ENCODE measurements at regions not wholly inside any gene's neighbourhood (a gene's known extent, or its start where the extent isn't known, plus 50 kb on each side); places are given as distances from the start of the nearest gene placed in this dataset.
A peak's percentile ranks its signal among the peaks of the same experiment; 100 is the strongest.

- H3K27ac Mint-ChIP-seq (ENCODE audit: unreplicated experiment) = no peak overlapping the region
Measured at GRCh38 chr4:71229477-71230270, 109.1 kb upstream of the SLC4A4 start.

GRCh38 chr4:71230271-71231128, 108.3 kb upstream of the SLC4A4 start:
- no peak for DNase-seq (ENCODE audit: low spot score)
- H3K4me1 Mint-ChIP-seq (ENCODE audit: unreplicated experiment) = peaks cover 14% of the 10 kb centered on the region
- no peak overlapping the region for H3K27ac Mint-ChIP-seq (ENCODE audit: unreplicated experiment)
- no peak overlapping the region for H3K4me3 Mint-ChIP-seq (ENCODE audit: unreplicated experiment)
- H3K36me3 Mint-ChIP-seq (ENCODE audit: low read depth, unreplicated experiment) = no peaks in the 10 kb centered on the region
- H3K27me3 Mint-ChIP-seq (ENCODE audit: unreplicated experiment) = peaks cover 2% of the 10 kb centered on the region
- TF ChIP-seq, protein P1, sequence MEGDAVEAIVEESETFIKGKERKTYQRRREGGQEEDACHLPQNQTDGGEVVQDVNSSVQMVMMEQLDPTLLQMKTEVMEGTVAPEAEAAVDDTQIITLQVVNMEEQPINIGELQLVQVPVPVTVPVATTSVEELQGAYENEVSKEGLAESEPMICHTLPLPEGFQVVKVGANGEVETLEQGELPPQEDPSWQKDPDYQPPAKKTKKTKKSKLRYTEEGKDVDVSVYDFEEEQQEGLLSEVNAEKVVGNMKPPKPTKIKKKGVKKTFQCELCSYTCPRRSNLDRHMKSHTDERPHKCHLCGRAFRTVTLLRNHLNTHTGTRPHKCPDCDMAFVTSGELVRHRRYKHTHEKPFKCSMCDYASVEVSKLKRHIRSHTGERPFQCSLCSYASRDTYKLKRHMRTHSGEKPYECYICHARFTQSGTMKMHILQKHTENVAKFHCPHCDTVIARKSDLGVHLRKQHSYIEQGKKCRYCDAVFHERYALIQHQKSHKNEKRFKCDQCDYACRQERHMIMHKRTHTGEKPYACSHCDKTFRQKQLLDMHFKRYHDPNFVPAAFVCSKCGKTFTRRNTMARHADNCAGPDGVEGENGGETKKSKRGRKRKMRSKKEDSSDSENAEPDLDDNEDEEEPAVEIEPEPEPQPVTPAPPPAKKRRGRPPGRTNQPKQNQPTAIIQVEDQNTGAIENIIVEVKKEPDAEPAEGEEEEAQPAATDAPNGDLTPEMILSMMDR (IDR thresholded peaks at IDR 0.05; ENCODE audit: unreplicated experiment) = no peak
- no peaks in the 10 kb centered on the region for H3K9me3 Mint-ChIP-seq (ENCODE audit: unreplicated experiment)

More at GRCh38 chr4:71229477-71230270, 109.1 kb upstream of the SLC4A4 start:
- H3K9me3 Mint-ChIP-seq (ENCODE audit: unreplicated experiment) = no peaks in the 10 kb centered on the region
- peaks cover 7% of the 10 kb centered on the region for H3K4me1 Mint-ChIP-seq (ENCODE audit: unreplicated experiment)
- peaks cover 2% of the 10 kb centered on the region for H3K27me3 Mint-ChIP-seq (ENCODE audit: unreplicated experiment)
- no peaks in the 10 kb centered on the region for H3K36me3 Mint-ChIP-seq (ENCODE audit: low read depth, unreplicated experiment)
- H3K4me3 Mint-ChIP-seq (ENCODE audit: unreplicated experiment) = no peak overlapping the region
- TF ChIP-seq, protein P1 (IDR thresholded peaks at IDR 0.05; ENCODE audit: unreplicated experiment) = peak; percentile 53
- peak; percentile 16 for DNase-seq (ENCODE audit: low spot score)

DNA sequence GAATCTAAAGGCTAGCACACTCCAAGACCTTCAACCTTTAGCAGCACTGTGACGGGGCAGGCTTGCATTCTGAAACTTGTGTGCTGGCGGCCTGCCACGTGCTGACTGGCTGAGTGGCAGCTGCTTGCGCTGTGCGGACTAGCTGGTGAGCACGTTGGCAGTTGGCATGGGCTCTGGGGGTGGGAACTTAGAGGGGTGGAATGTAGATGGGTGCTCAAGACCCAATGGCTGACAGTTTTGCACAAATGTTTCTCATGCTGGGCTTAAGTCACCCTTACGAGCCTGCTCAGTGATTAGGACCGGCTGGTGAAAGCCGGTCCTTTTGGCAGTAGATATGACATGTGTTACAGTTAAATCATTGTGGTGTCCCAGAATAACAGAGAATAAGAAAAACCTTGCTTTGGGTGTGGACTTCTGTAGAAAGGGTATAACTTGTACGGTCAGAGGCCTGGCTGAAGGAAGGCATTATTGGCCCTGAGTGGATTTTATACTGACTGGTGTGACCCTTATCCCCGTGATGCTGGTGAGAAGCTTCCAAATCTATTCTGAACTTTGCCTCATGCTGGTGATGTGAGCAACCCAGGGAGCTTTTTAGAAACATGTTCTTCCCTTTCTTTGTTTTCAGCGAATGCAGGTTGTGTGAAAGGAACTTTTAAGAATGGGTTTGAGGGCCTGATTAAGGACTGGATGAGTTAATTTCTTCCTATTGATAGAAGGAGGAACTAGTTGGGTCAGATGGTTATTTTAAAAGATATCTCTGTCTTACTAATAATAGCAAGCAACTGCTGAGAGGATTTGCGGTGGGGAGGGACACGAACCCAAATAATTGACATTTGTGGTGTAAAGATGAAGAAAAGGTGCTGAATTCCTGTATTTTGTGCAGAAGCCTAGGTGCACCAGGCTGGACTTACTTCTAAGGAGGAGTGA, 107.4 kb upstream of the SLC4A4 start:
- peaks cover 16% of the 10 kb centered on the region for H3K4me1 Mint-ChIP-seq (ENCODE audit: unreplicated experiment)
- H3K4me3 Mint-ChIP-seq (ENCODE audit: unreplicated experiment) = no peak overlapping the region
- no peaks in the 10 kb centered on the region for H3K36me3 Mint-ChIP-seq (ENCODE audit: low read depth, unreplicated experiment)

DNA sequence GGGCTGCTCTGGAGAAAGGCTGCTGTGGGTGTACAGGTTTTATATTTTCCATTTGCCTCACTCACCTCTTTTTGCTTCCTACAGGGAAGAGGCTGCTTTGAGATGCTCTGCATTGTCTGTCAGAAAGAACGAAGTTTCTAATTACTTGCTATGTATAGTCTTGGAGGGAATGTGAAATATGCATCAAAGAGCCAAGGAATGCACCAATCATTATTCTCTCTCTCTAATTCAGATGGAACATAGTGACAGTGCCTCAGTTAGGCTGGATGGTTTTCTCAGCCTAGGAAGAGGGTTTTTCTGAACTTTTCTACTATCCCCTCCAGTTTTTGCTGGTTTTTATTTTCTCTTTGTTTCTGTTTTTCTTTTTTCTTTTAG, 106.8 kb upstream of the SLC4A4 start:
- Mint-ChIP-seq H3K4me1 (ENCODE audit: unreplicated experiment) (peaks cover 16% of the 10 kb centered on the region), H3K36me3 (ENCODE audit: low read depth, unreplicated experiment) (no peaks in the 10 kb centered on the region), H3K27ac (ENCODE audit: unreplicated experiment) (no peak overlapping the region), H3K27me3 (ENCODE audit: unreplicated experiment) (peaks cover 2% of the 10 kb centered on the region), H3K9me3 (ENCODE audit: unreplicated experiment) (no peaks in the 10 kb centered on the region), H3K4me3 (ENCODE audit: unreplicated experiment) (no peak overlapping the region)
- DNase-seq (ENCODE audit: low spot score) = no peak
- TF ChIP-seq, protein P1 (IDR thresholded peaks at IDR 0.05; ENCODE audit: unreplicated experiment) = no peak

More for the DNA sequence above, 107.4 kb upstream of the SLC4A4 start:
- Mint-ChIP-seq H3K9me3 (ENCODE audit: unreplicated experiment) (no peaks in the 10 kb centered on the region), H3K27ac (ENCODE audit: unreplicated experiment) (no peak overlapping the region), H3K27me3 (ENCODE audit: unreplicated experiment) (peaks cover 2% of the 10 kb centered on the region)
- DNase-seq (ENCODE audit: low spot score) = no peak
- TF ChIP-seq, protein P1 (IDR thresholded peaks at IDR 0.05; ENCODE audit: unreplicated experiment) = no peak

Measured in endothelial cell (in vitro differentiated cells).